ENCODE measurements at regions not wholly inside any gene's neighbourhood (a gene's known extent, or its start where the extent isn't known, plus 50 kb on each side); places are given as distances from the start of the nearest gene placed in this dataset.

- H3K4me2 ChIP-seq (ENCODE audit: insufficient read depth, low read length): no peak overlapping the region
- H3K9ac ChIP-seq (replicated peaks; ENCODE audit: extremely low read depth, insufficient read depth, low read length): no peak overlapping the region
- BruUV-seq (replicated peaks): no TSS peak
- H3K9me1 ChIP-seq (replicated peaks; ENCODE audit: control insufficient read depth, extremely low read depth, insufficient read depth, low read length): no peaks in the 10 kb centered on the region
- no peaks in the 10 kb centered on the region for H3K27me3 ChIP-seq (ENCODE audit: control insufficient read depth in 2 of 2, insufficient read depth in 2 of 2, low read length in 2 of 2)
- H3K9me3 ChIP-seq (replicated peaks; ENCODE audit: control insufficient read depth, insufficient read depth, low read length): no peaks in the 10 kb centered on the region
- no peak overlapping the region for H3K27ac ChIP-seq (ENCODE audit: insufficient read depth, low read depth, low read length)
- dilution Hi-C loops (cut with MboI; ENCODE audit: extremely low pct_ligation_motif_present, low sequenced_read_pairs) (no loop called here), intact Hi-C loops (cut with micrococcal nuclease) (no loop called here)
- no peaks in the 10 kb centered on the region for H3K79me2 ChIP-seq (ENCODE audit: control insufficient read depth, insufficient read depth, low read length)
- no peak overlapping the region for H3K4me3 ChIP-seq (replicated peaks in 1 of 3; ENCODE audit: insufficient read depth in 1 of 3, low read depth in 1 of 3, low read length in 3 of 3)
- no peaks in the 10 kb centered on the region for H4K20me1 ChIP-seq (replicated peaks; ENCODE audit: control insufficient read depth, extremely low read depth, insufficient read depth, low read length)
- no peak for TF ChIP-seq FOS (IDR thresholded peaks at IDR 0.05; ENCODE audit: borderline replicate concordance, insufficient read depth, low read length)
- no peak for TF ChIP-seq MAX (IDR thresholded peaks at IDR 0.05; ENCODE audit: insufficient read depth, insufficient read length)
- no peak for TF ChIP-seq MYC (IDR thresholded peaks at IDR 0.05; ENCODE audit: low read depth, low read length)
- POLR2A ChIA-PET: no interaction called here
- H3K4me1 ChIP-seq (ENCODE audit: control insufficient read depth, extremely low read depth, insufficient read depth, low read length): no peaks in the 10 kb centered on the region
- FAIRE-seq: no peak
- DNase-seq (ENCODE audit: low read depth, low spot score): no peak
- no peaks in the 10 kb centered on the region for H3K36me3 ChIP-seq (ENCODE audit: control insufficient read depth in 2 of 2, extremely low read depth in 1 of 2, insufficient read depth in 2 of 2, low read length in 2 of 2)
- CTCF ChIA-PET: interaction anchor here (1.3 kb wide), 1 partner anchor 16 kb away, joined by 4 read pairs; no protein-coding TSS in a partner anchor
- no peak overlapping the region for H2AFZ ChIP-seq (ENCODE audit: low read depth, low read length)
Observed at GRCh38 chr12:115478505-115478904, 794.5 kb upstream of the TBX3 start.

- ChIA-PET POLR2A (no interaction called here), CTCF (no interaction called here)
- H3K79me2 ChIP-seq (ENCODE audit: control insufficient read depth, insufficient read depth, low read length): no peaks in the 10 kb centered on the region
- H3K9me1 ChIP-seq (replicated peaks; ENCODE audit: control insufficient read depth, extremely low read depth, insufficient read depth, low read length): no peaks in the 10 kb centered on the region
- H3K36me3 ChIP-seq (ENCODE audit: control insufficient read depth in 2 of 2, extremely low read depth in 1 of 2, insufficient read depth in 2 of 2, low read length in 2 of 2): no peaks in the 10 kb centered on the region
- no TSS peak for BruUV-seq (replicated peaks)
- H3K4me3 ChIP-seq (replicated peaks in 1 of 3; ENCODE audit: insufficient read depth in 1 of 3, low read depth in 1 of 3, low read length in 3 of 3): no peak overlapping the region
- no peak overlapping the region for H3K4me2 ChIP-seq (ENCODE audit: insufficient read depth, low read length)
- H2AFZ ChIP-seq (ENCODE audit: low read depth, low read length): no peak overlapping the region
- no peaks in the 10 kb centered on the region for H4K20me1 ChIP-seq (replicated peaks; ENCODE audit: control insufficient read depth, extremely low read depth, insufficient read depth, low read length)
- H3K27ac ChIP-seq (ENCODE audit: insufficient read depth, low read depth, low read length): no peak overlapping the region
- no peaks in the 10 kb centered on the region for H3K27me3 ChIP-seq (ENCODE audit: control insufficient read depth in 2 of 2, insufficient read depth in 2 of 2, low read length in 2 of 2)
- no peaks in the 10 kb centered on the region for H3K4me1 ChIP-seq (ENCODE audit: control insufficient read depth, extremely low read depth, insufficient read depth, low read length)
- dilution Hi-C loops (cut with MboI; ENCODE audit: extremely low pct_ligation_motif_present, low sequenced_read_pairs): no loop called here
- TF ChIP-seq MAX (IDR thresholded peaks at IDR 0.05; ENCODE audit: insufficient read depth, insufficient read length) (no peak), GATA2 (IDR thresholded peaks at IDR 0.05; ENCODE audit: insufficient read depth, insufficient read length, low read depth, low read length) (no peak), POLR2A (IDR thresholded peaks at IDR 0.05; ENCODE audit: low read depth, low read length) (no peak), MYC (IDR thresholded peaks at IDR 0.05; ENCODE audit: low read depth, low read length) (no peak), EZH2 (IDR thresholded peaks at IDR 0.05; ENCODE audit: borderline replicate concordance, low read depth, low read length, severe bottlenecking) (no peak), JUN (IDR thresholded peaks at IDR 0.05; ENCODE audit: borderline replicate concordance, insufficient read depth, insufficient read length, low read depth) (no peak), POLR2AphosphoS5 (IDR thresholded peaks at IDR 0.05; ENCODE audit: insufficient read depth, low read depth, low read length) (no peak), FOS (IDR thresholded peaks at IDR 0.05; ENCODE audit: borderline replicate concordance, insufficient read depth, low read length) (no peak), CTCF (IDR thresholded peaks at IDR 0.05; ENCODE audit: extremely low read depth in 1 of 2, insufficient read depth in 1 of 2, low read depth in 1 of 2, low read length in 2 of 2) (no peak)
- no peak overlapping the region for H3K9ac ChIP-seq (replicated peaks; ENCODE audit: extremely low read depth, insufficient read depth, low read length)
- peaks cover 2% of the 10 kb centered on the region for H3K9me3 ChIP-seq (replicated peaks; ENCODE audit: control insufficient read depth, insufficient read depth, low read length)
- no peak for FAIRE-seq
- intact Hi-C loops (cut with micrococcal nuclease): no loop called here
- DNase-seq (ENCODE audit: low read depth, low spot score): no peak
Observed at GRCh38 chr12:115474539-115475353, 790.8 kb upstream of the TBX3 start.

Data from endothelial cell of umbilical vein (primary cell).